ENCODE measurements at regions not wholly inside any gene's neighbourhood (a gene's known extent, or its start where the extent isn't known, plus 50 kb on each side); places are given as distances from the start of the nearest gene placed in this dataset.

DNA sequence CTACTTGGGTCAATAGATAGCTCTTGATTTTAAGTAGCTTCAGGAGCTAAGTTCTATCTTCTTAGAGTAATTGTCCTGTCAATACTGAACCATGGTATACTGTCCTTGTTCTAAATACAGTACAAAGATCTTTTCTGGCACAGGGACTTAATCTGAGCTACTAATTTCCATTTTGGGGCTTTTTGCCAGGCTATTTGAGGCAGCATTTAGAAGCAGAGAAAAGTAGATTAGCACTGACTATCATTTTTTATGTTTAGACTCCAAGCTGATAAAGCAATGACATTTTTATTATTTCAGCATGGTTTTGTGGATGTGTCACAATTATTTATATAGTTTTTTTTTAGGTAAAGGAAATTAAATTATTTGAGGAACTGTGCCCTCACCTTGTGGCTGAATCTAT is 163.2 kb downstream of the FAT3 start:
- no peak for TF ChIP-seq ZFX (IDR thresholded peaks at IDR 0.05; ENCODE audit: borderline replicate concordance)
- TF ChIP-seq, protein P1, sequence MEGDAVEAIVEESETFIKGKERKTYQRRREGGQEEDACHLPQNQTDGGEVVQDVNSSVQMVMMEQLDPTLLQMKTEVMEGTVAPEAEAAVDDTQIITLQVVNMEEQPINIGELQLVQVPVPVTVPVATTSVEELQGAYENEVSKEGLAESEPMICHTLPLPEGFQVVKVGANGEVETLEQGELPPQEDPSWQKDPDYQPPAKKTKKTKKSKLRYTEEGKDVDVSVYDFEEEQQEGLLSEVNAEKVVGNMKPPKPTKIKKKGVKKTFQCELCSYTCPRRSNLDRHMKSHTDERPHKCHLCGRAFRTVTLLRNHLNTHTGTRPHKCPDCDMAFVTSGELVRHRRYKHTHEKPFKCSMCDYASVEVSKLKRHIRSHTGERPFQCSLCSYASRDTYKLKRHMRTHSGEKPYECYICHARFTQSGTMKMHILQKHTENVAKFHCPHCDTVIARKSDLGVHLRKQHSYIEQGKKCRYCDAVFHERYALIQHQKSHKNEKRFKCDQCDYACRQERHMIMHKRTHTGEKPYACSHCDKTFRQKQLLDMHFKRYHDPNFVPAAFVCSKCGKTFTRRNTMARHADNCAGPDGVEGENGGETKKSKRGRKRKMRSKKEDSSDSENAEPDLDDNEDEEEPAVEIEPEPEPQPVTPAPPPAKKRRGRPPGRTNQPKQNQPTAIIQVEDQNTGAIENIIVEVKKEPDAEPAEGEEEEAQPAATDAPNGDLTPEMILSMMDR (IDR thresholded peaks at IDR 0.05) = no peak
- H3K27ac ChIP-seq = no peak overlapping the region

DNA sequence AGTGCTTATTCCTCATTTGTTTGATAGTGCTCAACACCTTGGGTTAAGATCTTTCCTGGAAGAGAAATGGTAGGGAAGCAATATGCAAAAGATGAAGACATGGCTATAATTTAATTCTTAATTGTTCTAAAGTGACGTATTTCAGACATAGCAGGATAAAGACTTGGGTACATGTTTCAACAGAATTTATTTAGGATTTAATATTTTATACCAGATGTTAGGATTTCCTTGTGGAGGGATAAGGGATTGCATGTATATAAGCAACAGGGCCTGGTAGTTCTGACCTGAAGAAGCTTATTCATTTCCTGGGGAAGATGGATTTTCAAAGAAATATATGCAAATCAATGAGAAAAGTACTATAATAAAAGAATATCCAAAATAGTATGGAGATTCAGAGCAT is 163.8 kb downstream of the FAT3 start:
- no peak overlapping the region for H3K27ac ChIP-seq
- TF ChIP-seq, protein P1 (IDR thresholded peaks at IDR 0.05) = 0 out of 2 replicates have a peak, but pooled peaks have one; percentile 5
- no peak for TF ChIP-seq ZFX (IDR thresholded peaks at IDR 0.05; ENCODE audit: borderline replicate concordance)

DNA sequence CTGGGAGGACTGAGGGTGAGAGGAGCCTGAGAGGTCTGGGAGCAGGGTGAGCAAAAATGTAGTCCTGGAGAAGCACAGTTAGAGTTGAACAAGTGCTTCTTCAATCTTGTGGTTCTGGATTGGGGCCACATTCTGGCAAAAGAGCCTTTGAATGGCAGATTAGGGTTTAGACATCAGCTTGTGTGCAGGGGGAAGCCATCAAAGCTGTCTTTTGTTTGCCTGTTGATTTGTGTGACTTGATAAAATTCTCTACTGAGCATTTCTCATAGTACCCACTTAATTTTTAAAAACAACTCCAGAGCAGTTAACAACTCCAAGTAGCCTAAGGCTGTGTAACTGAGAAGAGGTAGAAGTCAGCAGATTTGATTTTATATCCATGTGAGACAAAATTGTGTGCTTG is 166.2 kb downstream of the FAT3 start:
- H3K27ac ChIP-seq = no peak overlapping the region
- TF ChIP-seq ZFX (IDR thresholded peaks at IDR 0.05; ENCODE audit: borderline replicate concordance) = no peak
- TF ChIP-seq, protein P1 (IDR thresholded peaks at IDR 0.05) = no peak

DNA sequence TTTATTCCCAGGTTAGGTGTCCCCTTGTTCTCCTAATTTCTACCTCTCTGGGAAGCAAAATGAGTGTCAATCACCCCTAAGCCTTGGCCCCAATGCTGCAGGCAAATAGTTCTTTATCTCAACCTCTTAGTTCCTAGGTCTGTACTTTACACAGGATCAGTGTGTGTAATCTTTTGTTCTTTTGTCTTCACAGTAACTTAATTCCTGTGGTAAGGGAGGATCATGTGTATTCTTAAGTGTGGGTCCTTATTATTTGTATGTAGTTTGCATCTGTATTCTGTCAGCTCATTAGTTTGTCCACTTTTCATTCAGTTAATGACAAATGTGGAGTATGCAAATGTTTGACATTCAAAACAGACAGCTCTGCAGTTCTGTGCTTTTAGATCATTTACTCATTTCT is 166.7 kb downstream of the FAT3 start:
- TF ChIP-seq ZFX (IDR thresholded peaks at IDR 0.05; ENCODE audit: borderline replicate concordance) = no peak
- TF ChIP-seq, protein P1 (IDR thresholded peaks at IDR 0.05) = no peak
- H3K27ac ChIP-seq = no peak overlapping the region

DNA sequence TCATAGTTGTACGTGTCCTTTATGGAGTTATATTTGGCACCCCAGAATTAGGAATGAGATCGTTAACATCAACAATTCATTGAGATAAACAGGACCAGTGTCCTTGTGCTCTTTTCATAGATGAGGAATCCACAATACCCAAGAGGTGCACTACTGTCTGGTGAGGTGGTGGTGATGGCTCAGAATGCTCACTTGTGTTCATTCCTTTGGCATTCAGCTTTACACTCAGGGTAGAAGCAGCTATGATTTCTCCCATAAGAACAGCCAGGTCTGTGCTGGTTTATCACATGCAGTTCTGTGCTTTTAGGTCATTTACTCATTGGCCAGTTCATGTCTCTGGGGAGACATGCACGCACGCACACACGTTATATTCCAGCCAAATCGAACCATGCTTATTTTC is 167.2 kb downstream of the FAT3 start:
- H3K27ac ChIP-seq = no peak overlapping the region

DNA sequence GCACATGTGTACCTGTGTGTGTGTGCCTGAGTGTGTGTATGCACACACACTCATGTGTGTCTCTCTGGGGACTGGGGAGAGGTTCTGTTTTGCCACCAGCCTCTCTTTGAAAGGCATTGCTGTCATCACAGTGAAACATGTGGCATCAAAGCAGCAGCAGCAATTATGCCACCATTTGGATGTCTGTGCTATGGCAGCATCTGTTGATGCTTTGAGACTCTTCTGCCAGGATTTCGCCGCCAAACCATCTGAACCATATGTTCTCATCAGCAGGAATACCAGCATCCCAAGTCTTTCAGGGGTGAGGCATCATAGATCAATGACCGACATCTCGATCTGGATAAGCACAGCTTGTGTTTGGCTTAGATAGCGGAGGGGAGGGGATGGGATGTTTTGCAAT is 168.6 kb downstream of the FAT3 start:
- TF ChIP-seq ZFX (IDR thresholded peaks at IDR 0.05; ENCODE audit: borderline replicate concordance) = no peak
- TF ChIP-seq, protein P1 (IDR thresholded peaks at IDR 0.05) = no peak
- H3K27ac ChIP-seq = no peak overlapping the region

More for the DNA sequence above, 167.2 kb downstream of the FAT3 start:
- no peak for TF ChIP-seq ZFX (IDR thresholded peaks at IDR 0.05; ENCODE audit: borderline replicate concordance)
- TF ChIP-seq, protein P1 (IDR thresholded peaks at IDR 0.05) = no peak

DNA sequence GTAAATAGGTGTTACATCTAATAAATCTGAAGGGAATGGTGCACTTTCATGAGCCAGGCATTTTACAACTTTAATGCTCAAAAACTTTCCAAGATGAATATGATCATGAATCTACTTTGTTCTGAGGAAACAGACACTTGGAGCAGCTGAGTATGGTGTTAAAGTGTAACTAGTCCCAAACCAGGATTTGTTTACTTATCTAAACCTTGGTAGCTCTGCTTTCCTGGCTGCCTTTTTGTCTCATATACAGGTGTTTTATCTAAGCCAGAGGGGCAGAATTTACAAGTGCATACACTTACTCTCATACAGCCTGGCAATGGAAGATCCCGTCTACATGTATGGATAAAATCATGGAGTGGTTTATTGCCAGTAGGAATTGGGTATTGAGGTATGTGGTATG is 171.5 kb downstream of the FAT3 start:
- no peak overlapping the region for H3K27ac ChIP-seq
- TF ChIP-seq, protein P1 (IDR thresholded peaks at IDR 0.05) = no peak
- no peak for TF ChIP-seq ZFX (IDR thresholded peaks at IDR 0.05; ENCODE audit: borderline replicate concordance)
